SK-N-SH (cell line): ENCODE measurements at regions not wholly inside any gene's neighbourhood (a gene's known extent, or its start where the extent isn't known, plus 50 kb on each side); places are given as distances from the start of the nearest gene placed in this dataset.

Experiments used
- CTCF ChIA-PET: fragments of 300-600, 350-600 bp; formaldehyde crosslinking; extraction: SDS; loops from one replicate; lab custom pipeline; 2021; lab: Yijun Ruan, JAX
- POLR2A ChIA-PET: fragments of 350-600 bp; sonication (Branson Sonifier 250); formaldehyde crosslinking; extraction: SDS; loops from one replicate; lab custom pipeline; 2020; ENCODE audit warnings: antibody characterized with exemption, inconsistent platforms; lab: Yijun Ruan, JAX
- DNase-seq: peaks from one replicate; pipeline ENCODE4 v3.0.0; 2012
- H2AFZ ChIP-seq: fragments of 200-600 bp; sonication (generic); 2 replicates; pipeline ENCODE4 v1.8.1; 2016; ENCODE audit warnings: antibody characterized with exemption, mild to moderate bottlenecking, low read depth
- H3F3A ChIP-seq: fragments of 200-600 bp; sonication (generic); replicated peaks from 2 replicates; pipeline ENCODE3; 2016; ENCODE audit warnings: antibody characterized with exemption, mild to moderate bottlenecking; ENCODE audit not compliant: insufficient read depth
- H3K27ac ChIP-seq, 2 experiments: fragments of 200-500 bp in 1 of 2; fragments of 200-600 bp in 1 of 2; sonication (Bioruptor generic) in 1 of 2; sonication (generic), shearing (Covaris generic) in 1 of 2; 2 replicates each; pipeline versions ENCODE4 v1.5.1 to v1.6.1; 2014 to 2016; ENCODE audit warnings: low read depth in 2 of 2, inconsistent platforms in 1 of 2, low read length in 1 of 2, mild to moderate bottlenecking in 1 of 2, mixed read lengths in 1 of 2
- H3K27me3 ChIP-seq: fragments of 200-600 bp; sonication (generic), shearing (Covaris generic); 2 replicates; pipeline ENCODE4 v1.6.1; 2016; ENCODE audit warnings: mixed run types; ENCODE audit not compliant: insufficient read depth
- H3K36me3 ChIP-seq, 2 experiments: fragments of 200-500 bp in 1 of 2; fragments of 200-600 bp in 1 of 2; sonication (Bioruptor generic) in 1 of 2; sonication (generic) in 1 of 2; replicated peaks in 1 of 2; 2 replicates each; pipeline versions ENCODE3 to v1.5.1; 2014 to 2016; ENCODE audit warnings: low read length in 1 of 2, mild to moderate bottlenecking in 1 of 2; ENCODE audit not compliant: insufficient read depth in 2 of 2, control insufficient read depth in 1 of 2
- H3K4me1 ChIP-seq, 2 experiments: fragments of 200-500 bp in 1 of 2; fragments of 200-600 bp in 1 of 2; sonication (Bioruptor generic) in 1 of 2; sonication (generic), shearing (Covaris generic) in 1 of 2; 2 replicates each; pipeline versions ENCODE4 v1.5.1 to v1.6.1; 2014 to 2016; ENCODE audit warnings: low read depth in 1 of 2, low read length in 1 of 2, mixed run types in 1 of 2; ENCODE audit not compliant: insufficient read depth in 2 of 2, control insufficient read depth in 1 of 2
- H3K4me2 ChIP-seq: fragments of 200-600 bp; sonication (generic), shearing (Covaris generic); 2 replicates; pipeline ENCODE4 v1.6.1; 2017; ENCODE audit warnings: mixed run types
- H3K4me3 ChIP-seq, 2 experiments: fragments of 200-500 bp in 1 of 2; fragments of 200-600 bp in 1 of 2; sonication (Bioruptor generic) in 1 of 2; sonication (generic), shearing (Covaris generic) in 1 of 2; 2 replicates each; pipeline versions ENCODE4 v1.5.1 to v1.8.1; 2014 to 2016; ENCODE audit warnings: low read depth in 2 of 2, inconsistent platforms in 1 of 2, low read length in 1 of 2, mild to moderate bottlenecking in 1 of 2, mixed read lengths in 1 of 2, moderate library complexity in 1 of 2
- H3K79me2 ChIP-seq: fragments of 200-600 bp; sonication (generic); 2 replicates; pipeline ENCODE4 v1.8.1; 2017; ENCODE audit warnings: mild to moderate bottlenecking; ENCODE audit not compliant: insufficient read depth
- H3K9ac ChIP-seq: fragments of 200-600 bp; sonication (generic); 2 replicates; pipeline ENCODE4 v1.6.1; 2017; ENCODE audit warnings: mixed run types
- H3K9me2 ChIP-seq: fragments of 200-600 bp; sonication (generic); 2 replicates; pipeline ENCODE4 v1.6.1; 2017; ENCODE audit warnings: mixed run types
- H3K9me3 ChIP-seq: fragments of 200-600 bp; sonication (generic); 2 replicates; pipeline ENCODE4 v1.6.1; 2017; ENCODE audit warnings: mixed run types, mild to moderate bottlenecking, moderate library complexity
- H4K20me1 ChIP-seq: fragments of 200-600 bp; sonication (generic); 2 replicates; pipeline ENCODE4 v1.6.1; 2017; ENCODE audit warnings: mild to moderate bottlenecking, mixed run types; ENCODE audit not compliant: insufficient read depth
- EZH2phosphoT487 ChIP-seq: fragments of 200-600 bp; sonication (generic); IDR thresholded peaks from 2 replicates; pipeline ENCODE4 v1.6.1; 2017; ENCODE audit warnings: low read depth, mixed run types, mild to moderate bottlenecking, antibody characterized with exemption, moderate library complexity, borderline replicate concordance
- FOSL2 ChIP-seq: IDR thresholded peaks from 2 replicates; pipeline ENCODE4 v1.4.0; 2012; ENCODE audit warnings: low read depth, mild to moderate bottlenecking, moderate library complexity, borderline replicate concordance
- FOXJ3 ChIP-seq: sonication (generic); formaldehyde crosslinking; IDR thresholded peaks from 2 replicates; pipeline ENCODE4 v1.5.1; 2020; ENCODE audit warnings: mild to moderate bottlenecking, missing genetic modification reagents
- FOXM1 ChIP-seq: IDR thresholded peaks from 2 replicates; pipeline ENCODE4 v1.4.0; 2012; ENCODE audit warnings: low read depth, mild to moderate bottlenecking
- GABPA ChIP-seq: IDR thresholded peaks from 2 replicates; pipeline ENCODE4 v1.4.0; 2012; ENCODE audit warnings: low read depth, mild to moderate bottlenecking
- NFIC ChIP-seq: IDR thresholded peaks from 2 replicates; pipeline ENCODE4 v1.4.0; 2012; ENCODE audit warnings: borderline replicate concordance
- NRF1 ChIP-seq: IDR thresholded peaks from 2 replicates; pipeline ENCODE4 v1.6.1; 2012; ENCODE audit warnings: low read depth, mild to moderate bottlenecking, low read length
- PBX3 ChIP-seq: IDR thresholded peaks from 2 replicates; pipeline ENCODE4; 2012
- RCOR1 ChIP-seq: fragments of 150-350 bp; IDR thresholded peaks from 2 replicates; pipeline ENCODE4 v1.6.1; 2017; ENCODE audit warnings: antibody characterized with exemption, low read length
- REST ChIP-seq: IDR thresholded peaks from 2 replicates; pipeline ENCODE4 v1.6.1; 2012; ENCODE audit warnings: mild to moderate bottlenecking, low read depth, low read length, moderate library complexity
- RFX5 ChIP-seq: IDR thresholded peaks from 2 replicates; pipeline ENCODE4 v1.6.1; 2012; ENCODE audit warnings: mild to moderate bottlenecking, improper control_type of control experiment, low read length
- SIN3A ChIP-seq: IDR thresholded peaks from 2 replicates; pipeline ENCODE4 v1.6.1; 2012; ENCODE audit warnings: low read depth, mild to moderate bottlenecking, low read length, moderate library complexity, borderline replicate concordance
- TAF1 ChIP-seq: IDR thresholded peaks from 2 replicates; pipeline ENCODE4 v1.6.1; 2012; ENCODE audit warnings: low read depth, mild to moderate bottlenecking, low read length, moderate library complexity, borderline replicate concordance
- USF2 ChIP-seq: fragments of 150-350 bp; IDR thresholded peaks from 2 replicates; pipeline ENCODE4 v1.6.1; 2017; ENCODE audit warnings: antibody characterized with exemption, low read length, low read depth, borderline replicate concordance
- YY1 ChIP-seq: IDR thresholded peaks from 2 replicates; pipeline ENCODE4 v1.4.0; 2012; ENCODE audit warnings: low read depth, mild to moderate bottlenecking
- WGBS: methylation state at CpG from one replicate; pipeline ENCODE4 v1.1.6; 2017; ENCODE audit warnings: low lambda C conversion rate; 5-methylcytosine and 5-hydroxymethylcytosine counted together

GRCh38 chr17:13947499-13947898 is 121.8 kb upstream of the COX10 start:
- Histone ChIP-seq H3K27ac (no peak overlapping the region), H4K20me1 (no peaks in the 10 kb centered on the region), H3K9me2 (no peaks in the 10 kb centered on the region), H3K4me3 (no peak overlapping the region), H3K9ac (no peak overlapping the region), H3K9me3 (no peaks in the 10 kb centered on the region), H3K27me3 (no peaks in the 10 kb centered on the region), H3K4me1 (no peaks in the 10 kb centered on the region), H2AFZ (no peak overlapping the region), H3K4me2 (no peak overlapping the region), H3F3A (no peaks in the 10 kb centered on the region), H3K36me3 (no peaks in the 10 kb centered on the region), H3K79me2 (no peaks in the 10 kb centered on the region)
- WGBS: 46% methylated on average over 6 of the region's 6 CpGs
- DNase-seq: no peak
- POLR2A ChIA-PET: no interaction called here
- TF ChIP-seq NRF1 (no peak), REST (no peak), EZH2phosphoT487 (no peak), GABPA (no peak), RFX5 (no peak), FOXM1 (no peak), SIN3A (no peak), FOXJ3 (CRISPR knock-in tag) (no peak), TAF1 (no peak)
- CTCF ChIA-PET: no interaction called here

GRCh38 chr17:13952009-13952750 is 117.1 kb upstream of the COX10 start:
- no peaks in the 10 kb centered on the region for H4K20me1 ChIP-seq
- ChIA-PET CTCF (no interaction called here), POLR2A (no interaction called here)
- H3K4me2 ChIP-seq: no peak overlapping the region
- DNase-seq: no peak
- H3F3A ChIP-seq: no peaks in the 10 kb centered on the region
- H3K9ac ChIP-seq: no peak overlapping the region
- no peaks in the 10 kb centered on the region for H3K9me3 ChIP-seq
- H3K4me1 ChIP-seq: no peaks in the 10 kb centered on the region
- H3K27ac ChIP-seq: no peak overlapping the region
- H3K9me2 ChIP-seq: no peaks in the 10 kb centered on the region
- H3K79me2 ChIP-seq: no peaks in the 10 kb centered on the region
- no peak overlapping the region for H3K4me3 ChIP-seq
- 36% methylated on average over 4 of the region's 4 CpGs for WGBS
- H3K36me3 ChIP-seq: no peaks in the 10 kb centered on the region
- H2AFZ ChIP-seq: no peak overlapping the region
- no peaks in the 10 kb centered on the region for H3K27me3 ChIP-seq
- TF ChIP-seq SIN3A (no peak), YY1 (no peak), NFIC (no peak), FOXM1 (no peak), FOSL2 (no peak), PBX3 (no peak), USF2 (no peak), RCOR1 (no peak), REST (no peak)
